Liver (tissue), 8 donors: ENCODE measurements at regions not wholly inside any gene's neighbourhood (a gene's known extent, or its start where the extent isn't known, plus 50 kb on each side); places are given as distances from the start of the nearest gene placed in this dataset.

Experiments
- DNase-seq: peaks from one replicate; pipeline ENCODE4 v3.0.0-alpha.2; 2017; ENCODE audit warnings: low spot score
- H3K27ac ChIP-seq, 2 donors: one replicate each; pipeline ENCODE4 v1.7.0; 2013; ENCODE audit warnings: inconsistent platforms in 2 of 2, low read length in 2 of 2, control low read depth in 1 of 2, low read depth in 1 of 2, mild to moderate bottlenecking in 1 of 2
- H3K27me3 ChIP-seq, 4 donors: one replicate each; pipeline versions ENCODE4 v1.6.1 to v1.7.0; 2013; ENCODE audit warnings: low read length in 3 of 4, inconsistent platforms in 1 of 4, mild to moderate bottlenecking in 1 of 4, moderate library complexity in 1 of 4; ENCODE audit not compliant: control insufficient read depth in 4 of 4, insufficient read depth in 4 of 4
- H3K36me3 ChIP-seq, 4 donors: one replicate each; pipeline versions ENCODE4 v1.6.1 to v1.7.0; 2013; ENCODE audit warnings: low read length in 3 of 4, mild to moderate bottlenecking in 3 of 4, low read depth in 1 of 4, moderate library complexity in 1 of 4; ENCODE audit not compliant: control insufficient read depth in 4 of 4, insufficient read depth in 3 of 4
- H3K4me1 ChIP-seq, 4 donors: one replicate each; pipeline versions ENCODE4 v1.6.1 to v1.7.0; 2013; ENCODE audit warnings: low read length in 3 of 4, mild to moderate bottlenecking in 3 of 4, moderate library complexity in 1 of 4; ENCODE audit not compliant: control insufficient read depth in 4 of 4, insufficient read depth in 4 of 4
- H3K4me3 ChIP-seq, 3 donors: one replicate each; pipeline versions ENCODE4 v1.6.1 to v1.7.0; 2013; ENCODE audit warnings: low read length in 3 of 3, control low read depth in 1 of 3, low read depth in 1 of 3, mild to moderate bottlenecking in 1 of 3
- H3K9ac ChIP-seq, 2 donors: one replicate each; pipeline ENCODE4 v1.7.0; 2013; ENCODE audit warnings: low read length in 2 of 2, mild to moderate bottlenecking in 2 of 2, moderate library complexity in 2 of 2, control low read depth in 1 of 2, low read depth in 1 of 2
- H3K9me3 ChIP-seq, 4 donors: one replicate each; pipeline versions ENCODE4 v1.6.1 to v1.7.0; 2013; ENCODE audit warnings: low read length in 3 of 4; ENCODE audit not compliant: control insufficient read depth in 4 of 4
- ATF3 ChIP-seq: IDR thresholded peaks from 2 replicates; pipeline ENCODE4 v1.6.1; 2016; ENCODE audit warnings: antibody characterized with exemption
- CTCF ChIP-seq: fragments of 150-350 bp; IDR thresholded peaks from 2 replicates; pipeline ENCODE4 v1.5.1; 2017; ENCODE audit warnings: improper control_type of control experiment, low read depth, low read length; ENCODE audit not compliant: missing input control
- FOXA1 ChIP-seq: IDR thresholded peaks from 2 replicates; pipeline ENCODE4 v1.6.1; 2016; ENCODE audit warnings: antibody characterized with exemption
- FOXA2 ChIP-seq: IDR thresholded peaks from 2 replicates; pipeline ENCODE4 v1.6.1; 2016; ENCODE audit warnings: antibody characterized with exemption
- GABPA ChIP-seq, 2 donors: IDR thresholded peaks in 1 of 2; conservative IDR thresholded peaks in 1 of 2; 2 replicates each; pipeline ENCODE4 v1.6.1; 2016; ENCODE audit warnings: antibody characterized with exemption in 2 of 2, mild to moderate bottlenecking in 1 of 2, moderate library complexity in 1 of 2
- HNF4A ChIP-seq, 2 donors: conservative IDR thresholded peaks; 2 replicates each; pipeline ENCODE4 v1.6.1; 2016; ENCODE audit warnings: antibody characterized with exemption in 2 of 2, mild to moderate bottlenecking in 2 of 2
- HNF4G ChIP-seq: IDR thresholded peaks from 2 replicates; pipeline ENCODE4 v1.6.1; 2016; ENCODE audit warnings: antibody characterized with exemption
- JUND ChIP-seq, 2 donors: IDR thresholded peaks; 2 replicates each; pipeline ENCODE4 v1.6.1; 2016; ENCODE audit warnings: antibody characterized with exemption in 2 of 2
- MAX ChIP-seq: IDR thresholded peaks from 2 replicates; pipeline ENCODE4 v1.6.1; 2016; ENCODE audit warnings: antibody characterized with exemption
- NR2F2 ChIP-seq: IDR thresholded peaks from 2 replicates; pipeline ENCODE4 v1.6.1; 2016; ENCODE audit warnings: antibody characterized with exemption
- RAD21 ChIP-seq, 2 donors: IDR thresholded peaks; 2 replicates each; pipeline ENCODE4 v1.6.1; 2016; ENCODE audit warnings: antibody characterized with exemption in 2 of 2, mild to moderate bottlenecking in 2 of 2
- REST ChIP-seq: IDR thresholded peaks from 2 replicates; pipeline ENCODE4 v1.6.1; 2016; ENCODE audit warnings: antibody characterized with exemption, mild to moderate bottlenecking
- RXRA ChIP-seq, 2 donors: IDR thresholded peaks; 2 replicates each; pipeline ENCODE4 v1.6.1; 2017 to 2018; ENCODE audit warnings: antibody characterized with exemption in 2 of 2, mild to moderate bottlenecking in 1 of 2
- TAF1 ChIP-seq: conservative IDR thresholded peaks from 2 replicates; pipeline ENCODE4 v1.6.1; 2016; ENCODE audit warnings: antibody characterized with exemption, mild to moderate bottlenecking
- YY1 ChIP-seq: IDR thresholded peaks from 2 replicates; pipeline ENCODE4 v1.6.1; 2016; ENCODE audit warnings: antibody characterized with exemption, mild to moderate bottlenecking
- ZBTB33 ChIP-seq: IDR thresholded peaks from 2 replicates; pipeline ENCODE4 v1.6.1; 2016; ENCODE audit warnings: antibody characterized with exemption
- WGBS: extraction: QIAGEN DNeasy Blood & Tissue Kit; methylation state at CpG from one replicate; pipeline ENCODE4 v1.1.7; 2013; 5-methylcytosine and 5-hydroxymethylcytosine counted together
- donor health status: healthy.
- donor health status: healthy.
- donor health status: healthy.
- donor health status: healthy.
- donor health status: healthy.

GRCh38 chr10:105647354-105647753 lies 1006.3 kb downstream of the SORCS3 start (continued):
- no peak for TF ChIP-seq REST
- TF ChIP-seq ATF3 = no peak
- TF ChIP-seq FOXA1 = no peak
- TF ChIP-seq YY1 = no peak
- TF ChIP-seq FOXA2 = no peak
- no peak for TF ChIP-seq NR2F2
- no peak for TF ChIP-seq CTCF

GRCh38 chr10:105644978-105645377 lies 1003.9 kb downstream of the SORCS3 start:
- no peak for DNase-seq
- Histone ChIP-seq H3K9ac (no peak overlapping the region), H3K4me1 (no peaks in the 10 kb centered on the region), H3K27ac (no peak overlapping the region), H3K36me3 (no peaks in the 10 kb centered on the region), H3K4me3 (no peak overlapping the region), H3K9me3 (no peaks in the 10 kb centered on the region), H3K27me3 (no peaks in the 10 kb centered on the region)
- no peak for TF ChIP-seq ATF3
- no peak for TF ChIP-seq ZBTB33
- TF ChIP-seq REST = no peak
- TF ChIP-seq GABPA (IDR thresholded peaks at IDR 0.05 in 1 of 2, conservative IDR thresholded peaks at IDR 0.05 in 1 of 2) = no peak
- TF ChIP-seq TAF1 = no peak
- TF ChIP-seq JUND (IDR thresholded peaks at IDR 0.05) = no peak
- no peak for TF ChIP-seq RAD21 (IDR thresholded peaks at IDR 0.05)
- no peak for TF ChIP-seq NR2F2
- TF ChIP-seq FOXA1 = no peak
- TF ChIP-seq MAX = no peak
- TF ChIP-seq CTCF = no peak
- no peak for TF ChIP-seq HNF4G
- no peak for TF ChIP-seq RXRA (IDR thresholded peaks at IDR 0.05)
- no peak for TF ChIP-seq HNF4A (conservative IDR thresholded peaks at IDR 0.05)
- TF ChIP-seq FOXA2 = no peak
- no peak for TF ChIP-seq YY1
- 78% methylated on average over 2 of the region's 2 CpGs for WGBS
